HG03354 (cell line): ENCODE measurements at regions not wholly inside any gene's neighbourhood (a gene's known extent, or its start where the extent isn't known, plus 50 kb on each side); places are given as distances from the start of the nearest gene placed in this dataset.
A peak's percentile ranks its signal among the peaks of the same experiment; 100 is the strongest.
"Not testable (repeated sequence)": the region's sequence is repeated elsewhere in the genome, so short reads cannot be mapped to it uniquely, and the experiment has no call there.

Experiments
- ATAC-seq: cut with Tn5 transposase; IDR thresholded peaks from one replicate; pipeline ENCODE4 v1.9.1; 2021; ENCODE audit warnings: mild to moderate bottlenecking; ENCODE audit not compliant: unreplicated experiment, poor library complexity, severe bottlenecking

- ATAC-seq, result no peak
Observed at GRCh38 chr2:2649109-2650072, 318.3 kb upstream of the MYT1L start.

DNA sequence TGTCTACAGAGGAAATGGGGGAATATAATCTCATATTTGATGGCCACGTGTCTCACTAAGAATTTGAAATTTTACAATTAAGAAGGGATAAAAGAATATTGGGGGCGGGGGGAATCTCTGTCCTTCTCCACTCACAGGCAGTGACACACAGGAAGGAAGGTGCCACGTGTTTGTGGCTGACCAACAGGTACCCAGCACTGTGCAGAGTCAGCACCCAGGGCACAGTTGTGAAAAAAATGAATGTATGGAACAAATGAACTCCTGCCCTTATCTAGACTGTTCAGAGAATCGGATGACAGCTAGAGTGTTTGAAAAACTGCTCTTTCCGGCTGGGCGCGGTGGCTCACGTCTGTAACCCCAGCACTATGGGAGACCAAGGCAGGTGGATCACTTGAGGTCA is 317.0 kb upstream of the MYT1L start:
- no peak for ATAC-seq

DNA sequence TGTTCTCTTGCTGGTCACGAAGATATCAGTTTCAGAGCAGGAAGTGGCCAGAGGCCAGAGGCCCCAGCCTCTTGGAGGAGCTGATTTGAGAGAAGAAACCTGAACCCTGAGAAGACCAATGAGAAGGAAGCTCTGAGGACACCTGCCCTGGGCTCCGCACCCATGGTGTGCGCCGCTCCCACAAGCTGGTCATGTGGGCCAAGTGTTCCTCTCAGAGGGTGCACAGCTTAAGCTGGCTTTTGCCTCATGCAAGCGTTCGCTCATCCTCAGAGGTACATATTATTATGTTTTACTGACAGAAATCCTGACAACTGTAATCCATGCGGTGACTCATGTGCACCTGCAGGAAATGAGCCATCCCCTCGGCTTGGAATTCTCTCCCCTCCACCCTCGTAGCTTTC is 316.1 kb upstream of the MYT1L start:
- ATAC-seq, result no peak

DNA sequence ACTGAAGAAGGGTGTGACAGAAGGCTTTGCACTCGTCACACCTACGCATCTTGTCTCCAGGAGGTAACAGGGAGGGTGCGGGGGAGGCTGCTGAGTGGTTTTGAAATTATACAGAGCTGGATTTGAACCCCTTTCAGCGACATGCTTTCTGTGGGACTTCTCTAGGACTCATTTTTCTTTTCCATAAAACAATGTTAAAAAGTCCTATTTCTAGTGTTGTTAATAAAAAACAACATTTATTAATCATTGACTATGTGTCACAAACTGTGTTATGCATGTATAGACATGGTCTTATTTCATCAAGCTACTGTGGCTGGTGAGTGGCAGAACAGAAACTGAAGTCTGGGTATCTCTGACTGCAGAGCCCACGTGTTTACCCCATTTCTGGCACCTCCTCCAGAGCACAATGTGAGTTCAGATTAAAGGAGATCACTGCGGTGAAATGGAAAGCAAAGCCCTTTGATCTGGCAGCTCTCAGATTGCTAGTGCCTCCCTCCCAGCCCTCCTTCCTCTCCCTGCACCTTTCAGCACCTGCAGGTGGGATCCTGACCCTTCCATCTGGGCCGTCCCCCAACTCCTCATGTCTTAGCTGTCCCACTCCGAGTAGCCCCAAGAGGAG is 315.5 kb upstream of the MYT1L start:
- ATAC-seq, result peak; percentile 81

- no peak for ATAC-seq
Observed at GRCh38 chr2:2645162-2645855, 314.2 kb upstream of the MYT1L start.

- ATAC-seq, result not testable (repeated sequence)
Observed at GRCh38 chr2:2644751-2645150, 313.7 kb upstream of the MYT1L start.

GRCh38 chr2:2644040-2644439 is 313.0 kb upstream of the MYT1L start:
- no peak for ATAC-seq

GRCh38 chr2:2642906-2643890 is 312.1 kb upstream of the MYT1L start:
- no peak for ATAC-seq

DNA sequence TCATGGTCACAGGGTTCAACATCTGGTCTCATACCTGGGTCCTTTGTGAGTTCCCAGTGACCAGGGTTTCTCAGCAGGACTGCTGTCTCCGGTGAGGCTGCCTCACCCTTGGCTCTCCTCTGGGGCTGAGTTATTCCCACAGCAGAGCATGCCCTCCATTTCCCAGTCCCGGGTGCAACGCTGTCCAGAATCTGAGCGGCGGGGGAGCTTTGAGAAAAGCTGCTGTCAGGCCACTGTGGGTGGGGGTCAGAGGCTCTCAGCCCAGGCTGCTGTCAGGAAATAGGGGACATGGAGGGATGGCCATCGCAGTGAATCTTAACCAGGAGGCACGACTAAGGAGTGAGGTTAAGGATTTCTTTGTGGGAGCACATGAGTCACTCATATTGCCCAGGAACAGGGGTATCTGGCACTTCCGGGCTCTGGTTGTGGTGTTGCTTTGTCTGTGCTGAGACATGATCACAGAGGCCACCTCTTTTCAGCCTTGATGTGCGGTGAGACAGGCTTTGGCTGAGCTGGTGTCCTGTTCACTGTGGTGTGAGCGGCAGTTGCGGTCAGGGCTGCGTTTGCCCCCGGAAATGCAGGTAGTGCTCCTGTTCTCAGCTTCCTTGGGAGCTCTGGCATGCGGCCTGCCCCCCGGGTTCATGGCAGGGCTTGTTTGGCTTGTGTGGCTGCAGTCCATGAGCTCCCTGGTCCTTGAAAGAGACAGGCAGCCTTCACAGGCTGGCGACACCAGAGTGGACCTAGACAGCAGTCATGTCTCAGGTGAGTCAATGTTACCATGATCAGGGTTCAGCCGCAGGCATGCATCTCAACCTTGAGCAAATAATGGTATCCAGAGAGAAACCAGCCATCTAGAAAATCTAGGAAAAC is 310.7 kb upstream of the MYT1L start:
- no peak for ATAC-seq

DNA sequence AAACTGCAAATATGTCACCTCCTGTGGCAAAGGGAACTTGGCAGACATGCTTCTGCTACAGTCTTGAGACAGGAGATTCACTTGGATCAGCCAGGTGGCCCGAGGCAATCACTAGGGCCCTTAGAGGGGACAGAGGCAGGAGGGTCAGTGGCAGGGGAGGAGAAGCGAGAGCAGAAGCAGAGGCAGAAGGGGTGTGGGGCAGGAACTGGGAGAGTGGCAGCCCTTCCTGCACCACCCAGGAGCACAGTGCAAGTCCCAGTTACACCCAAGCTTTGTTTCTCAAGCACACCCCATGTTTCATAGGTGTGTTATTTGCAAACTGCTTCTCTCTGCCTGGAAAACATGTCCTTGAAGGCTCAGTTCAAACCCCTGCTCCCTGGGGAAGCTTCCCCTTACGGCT is 309.7 kb upstream of the MYT1L start:
- no peak for ATAC-seq

DNA sequence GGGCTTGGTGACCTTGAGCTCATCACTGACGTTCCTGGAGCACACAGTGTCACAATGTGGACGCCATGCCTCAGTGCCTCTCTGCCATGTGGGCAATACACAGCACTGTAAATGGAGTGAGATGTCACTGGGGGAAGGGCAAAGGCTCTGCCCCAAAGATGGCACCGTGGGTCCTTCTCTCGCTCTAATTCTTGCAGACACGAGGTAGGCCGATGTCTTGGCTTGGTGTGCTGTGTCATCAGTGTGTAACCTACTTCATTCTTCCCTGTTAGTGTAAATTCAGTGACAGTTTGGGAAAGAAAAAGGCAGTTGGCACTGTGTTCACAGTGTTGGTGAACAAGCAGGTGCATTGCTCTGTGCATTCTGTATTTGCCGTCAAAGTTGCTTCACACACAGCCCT is 309.3 kb upstream of the MYT1L start:
- no peak for ATAC-seq

DNA sequence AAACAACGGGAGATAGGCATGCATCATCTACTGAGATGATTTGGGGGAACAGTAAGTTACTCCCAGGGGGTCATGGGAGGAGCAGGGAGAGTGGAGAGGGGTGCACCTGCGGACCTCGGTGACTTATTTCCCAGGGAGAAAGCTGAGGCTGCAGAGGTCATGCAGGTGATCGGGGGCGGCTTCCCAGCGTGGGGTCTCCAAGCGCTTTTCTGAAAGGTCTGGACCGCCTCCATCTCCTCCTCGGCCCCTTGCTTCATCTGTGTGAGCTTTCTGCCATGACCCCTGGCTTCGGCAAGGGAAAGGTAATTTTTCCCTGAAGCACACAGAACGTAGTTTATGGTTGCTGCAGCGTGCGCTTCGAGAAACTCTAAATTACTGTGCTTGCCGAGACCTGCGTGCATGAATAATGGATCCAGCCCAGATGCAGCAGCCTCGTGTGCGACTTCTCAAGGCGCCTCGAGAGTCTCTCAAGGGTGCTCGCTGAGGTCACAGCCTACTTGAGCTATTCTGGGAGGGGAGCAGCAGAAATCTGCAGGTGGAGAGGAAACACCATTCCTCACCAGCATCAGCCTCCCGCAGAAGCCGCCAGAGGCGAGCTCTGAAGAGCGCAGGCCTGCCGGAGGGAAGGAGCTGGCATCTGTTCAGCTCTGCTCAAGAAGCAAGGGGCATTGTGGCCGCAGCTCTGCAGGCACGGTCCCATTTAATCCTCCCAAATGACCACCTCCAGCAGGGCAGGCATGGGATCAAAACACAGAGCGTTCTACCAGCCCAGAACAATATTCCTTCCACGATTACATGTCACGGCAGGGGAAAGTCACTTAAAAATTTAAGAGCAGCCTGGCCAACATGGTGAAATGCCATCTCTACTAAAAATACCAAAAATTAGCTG is 308.4 kb upstream of the MYT1L start:
- no peak for ATAC-seq

GRCh38 chr2:2638547-2639220 is 307.6 kb upstream of the MYT1L start:
- ATAC-seq, result no peak

DNA sequence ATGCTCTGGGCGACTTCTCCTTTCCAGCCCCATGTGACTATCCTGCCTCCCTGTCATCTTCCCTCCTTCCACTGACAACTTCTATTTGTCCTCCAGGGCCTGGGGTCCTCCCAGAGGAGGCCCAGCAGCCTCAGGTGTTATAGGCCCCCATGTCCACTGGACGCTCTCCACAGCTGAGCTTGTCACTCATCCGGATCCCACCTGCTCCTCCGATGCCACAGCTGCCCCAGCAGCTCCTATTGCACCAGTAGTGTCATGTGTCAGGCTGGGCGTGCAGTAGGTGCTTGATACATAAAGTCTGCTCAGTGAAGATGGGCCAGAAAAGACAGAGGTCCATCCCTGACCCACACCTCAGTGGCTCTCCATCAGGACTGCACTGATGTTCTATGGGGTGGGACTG is 305.7 kb upstream of the MYT1L start:
- ATAC-seq, result no peak

GRCh38 chr2:2635025-2635528 is 304.0 kb upstream of the MYT1L start:
- no peak for ATAC-seq

DNA sequence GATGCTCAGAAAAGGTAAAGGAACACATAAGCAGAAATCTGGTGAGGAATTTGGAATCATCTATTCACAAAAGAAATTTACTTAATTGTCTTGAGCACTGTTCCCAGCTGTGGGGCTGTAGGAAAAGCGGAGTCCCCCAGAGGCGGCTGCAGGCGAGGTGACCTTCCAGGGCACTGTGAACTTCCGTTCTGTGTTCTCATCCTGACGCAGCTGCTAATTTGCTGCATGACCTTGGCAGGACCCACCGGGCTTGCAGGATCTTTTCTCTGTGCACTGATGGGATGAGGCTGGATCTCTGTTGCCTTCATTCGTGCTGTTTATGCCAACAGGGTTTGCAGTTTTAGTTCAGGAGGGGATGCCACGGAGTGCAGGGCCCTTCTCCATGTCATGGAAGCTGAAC is 301.9 kb upstream of the MYT1L start:
- ATAC-seq, result no peak

GRCh38 chr2:2623939-2624338 is 292.9 kb upstream of the MYT1L start:
- no peak for ATAC-seq
